Heart left ventricle (tissue), 16 donors: ENCODE measurements at regions not wholly inside any gene's neighbourhood (a gene's known extent, or its start where the extent isn't known, plus 50 kb on each side); places are given as distances from the start of the nearest gene placed in this dataset.

Experiments
- ATAC-seq, 4 donors: fragments of 200-7000 bp; cut with Tn5 transposase; one replicate each; pipeline ENCODE4 v1.9.1; 2020 to 2022; ENCODE audit warnings: moderate library complexity in 4 of 4, mild to moderate bottlenecking in 3 of 4, moderate number of reproducible peaks in 1 of 4
- DNase-seq, 5 donors: peaks; one replicate each; pipeline ENCODE4 v3.0.0-alpha.2; 2020
- H3K27ac ChIP-seq, 12 donors: fragments of 200-600 bp; sonication (generic) in 4 of 12; one replicate each; pipeline versions ENCODE4 v1.5.0 to v1.8.0; 2016 to 2022; ENCODE audit warnings: mild to moderate bottlenecking in 2 of 12
- H3K27me3 ChIP-seq, 9 donors: fragments of 200-600 bp; sonication (generic) in 2 of 9; one replicate each; pipeline versions ENCODE4 v1.5.1 to v1.8.0; 2016 to 2022; ENCODE audit warnings: mild to moderate bottlenecking in 3 of 9
- H3K36me3 ChIP-seq, 9 donors: fragments of 200-600 bp; sonication (generic) in 2 of 9; one replicate each; pipeline versions ENCODE4 v1.5.0 to v1.8.0; 2018 to 2022; ENCODE audit warnings: mild to moderate bottlenecking in 2 of 9
- H3K4me1 ChIP-seq, 12 donors: fragments of 200-600 bp; sonication (generic) in 4 of 12; one replicate each; pipeline versions ENCODE4 v1.5.0 to v1.8.0; 2016 to 2022; ENCODE audit warnings: mild to moderate bottlenecking in 3 of 12
- H3K4me3 ChIP-seq, 12 donors: fragments of 200-600 bp; sonication (generic) in 4 of 12; one replicate each; pipeline versions ENCODE4 v1.5.0 to v1.8.0; 2017 to 2022; ENCODE audit warnings: mild to moderate bottlenecking in 9 of 12, moderate library complexity in 4 of 12
- H3K9me3 ChIP-seq, 12 donors: fragments of 200-600 bp; sonication (generic) in 4 of 12; one replicate each; pipeline versions ENCODE4 v1.5.0 to v1.8.0; 2016 to 2022; ENCODE audit warnings: mild to moderate bottlenecking in 1 of 12
- CTCF ChIP-seq, 12 donors: fragments of 200-600 bp; sonication (generic) in 4 of 12; IDR thresholded peaks; one replicate each; pipeline versions ENCODE4 v1.5.0 to v1.8.0; 2018 to 2022; ENCODE audit warnings: antibody characterized with exemption in 12 of 12, mild to moderate bottlenecking in 5 of 12
- POLR2A ChIP-seq, 2 donors: fragments of 450-650 bp; IDR thresholded peaks; one replicate each; pipeline ENCODE4 v1.6.1; 2017; ENCODE audit warnings: antibody characterized with exemption in 2 of 2, mild to moderate bottlenecking in 2 of 2, moderate library complexity in 2 of 2
- WGBS, 4 donors: extraction: QIAGEN DNeasy Blood & Tissue Kit in 2 of 4; methylation state at CpG; one replicate each; pipeline versions ENCODE4 v1.1.5 to v1.1.7; 2013 to 2018; 5-methylcytosine and 5-hydroxymethylcytosine counted together
- intact Hi-C, 10 donors: fragments of 100-400 bp; cut with DNase I; formaldehyde crosslinking; loops; one replicate each; pipeline versions ENCODE4 v1.11.1 to v1.14.2; 2022
- donor health status: ischemic (EF 13 %, LVEDD 7.1; RV severe dilation, severe dysfunction).
- donor health status: healthy with polysubstance abuse.
- donor health status: DM: no; HTN: yes; CAD: no.
- donor health status: DM: no; HTN: no; CAD: no.
- donor health status: ischemic (EF 25% LVEDD 6.9; RV normal size, moderate dysfunction).
- donor health status: ischemic (EF 25% LVEDD 5.7; RV mildly dilated, moderate dysfunction).
- donor health status: healthy.
- donor health status: DM: yes; HTN: yes; CAD: no.
- donor health status: ischemic (EF 35%, LVEDD 5.7; RV mildly dilated, moderate dysfunction).
- donor health status: nonischemic (EF 11% LVEDD 7.7; RV severe dilation, severe dysfunction).
- donor health status: DM: yes; HTN: yes; CAD: no.
- donor health status: PGD.
- donor health status: ischemic (EF 29% LVEDD 5.4; RV normal size, mild dysfunction).
- donor health status: nonischemic (EF 23%, LVEDD 6.1; RV moderate dilation, normal function).

GRCh38 chr10:24034571-24034970 is 174.4 kb upstream of the KIAA1217 start:
- H3K27ac ChIP-seq = peak overlapping the region in 1 of 12 donors; percentile 23
- intact Hi-C loops = no loop called here
- H3K36me3 ChIP-seq = no peaks in the 10 kb centered on the region
- no peak overlapping the region for H3K4me3 ChIP-seq
- peaks cover 0 to 3% (median 0%) of the 10 kb centered on the region in 12 donors for H3K9me3 ChIP-seq
- WGBS, 4 donors = 27 to 44% (median 36%) methylated on average over 5 of the region's 5 CpGs
- peaks cover 0 to 17% (median 4%) of the 10 kb centered on the region in 12 donors for H3K4me1 ChIP-seq
- no peak for TF ChIP-seq POLR2A (IDR thresholded peaks at IDR 0.05)
- TF ChIP-seq CTCF (IDR thresholded peaks at IDR 0.05) = no peak
- peak; percentile 59 to 93 (median 67) for ATAC-seq
- DNase-seq = peak; percentile 23 to 60 (median 31)
- H3K27me3 ChIP-seq = no peaks in the 10 kb centered on the region

GRCh38 chr10:24035761-24036160 is 173.2 kb upstream of the KIAA1217 start:
- intact Hi-C loops = no loop called here
- 88 to 98% (median 95%) methylated on average over 4 of the region's 4 CpGs for WGBS, 4 donors
- no peak for DNase-seq
- no peak for ATAC-seq
- Histone ChIP-seq H3K4me1 (peaks cover 0 to 17% (median 4%) of the 10 kb centered on the region in 12 donors), H3K4me3 (no peak overlapping the region), H3K36me3 (no peaks in the 10 kb centered on the region), H3K9me3 (peaks cover 0 to 3% (median 0%) of the 10 kb centered on the region in 12 donors), H3K27ac (no peak overlapping the region), H3K27me3 (no peaks in the 10 kb centered on the region)
- TF ChIP-seq CTCF (IDR thresholded peaks at IDR 0.05) = no peak
- TF ChIP-seq POLR2A (IDR thresholded peaks at IDR 0.05) = no peak

- 81 to 87% (median 83%) methylated on average over 5 of the region's 5 CpGs for whole genome bisulfite sequencing, 4 donors
- Histone ChIP-seq H3K27ac (no peak overlapping the region), H3K27me3 (no peaks in the 10 kb centered on the region), H3K4me3 (no peak overlapping the region), H3K9me3 (peaks cover 0 to 3% (median 0%) of the 10 kb centered on the region in 12 donors), H3K4me1 (peaks cover 0 to 12% (median 3%) of the 10 kb centered on the region in 12 donors), H3K36me3 (no peaks in the 10 kb centered on the region)
- no peak for DNase-seq
- ATAC-seq = no peak
- TF ChIP-seq CTCF (IDR thresholded peaks at IDR 0.05) = no peak
- TF ChIP-seq POLR2A (IDR thresholded peaks at IDR 0.05) = no peak
- intact Hi-C loops = no loop called here
Observed at GRCh38 chr10:24039315-24039714, 169.6 kb upstream of the KIAA1217 start.

GRCh38 chr10:24039897-24040296 is 169.0 kb upstream of the KIAA1217 start:
- 69 to 89% (median 84%) methylated on average over 3 of the region's 3 CpGs for WGBS, 4 donors
- DNase-seq = no peak
- no peak overlapping the region for H3K27ac ChIP-seq

More at GRCh38 chr10:24039897-24040296, 169.0 kb upstream of the KIAA1217 start:
- H3K36me3 ChIP-seq = no peaks in the 10 kb centered on the region
- no peak overlapping the region for H3K4me3 ChIP-seq
- ATAC-seq = no peak
- H3K9me3 ChIP-seq = peaks cover 0 to 3% (median 0%) of the 10 kb centered on the region in 12 donors
- peaks cover 0 to 9% (median 0%) of the 10 kb centered on the region in 12 donors for H3K4me1 ChIP-seq
- H3K27me3 ChIP-seq = no peaks in the 10 kb centered on the region
- intact Hi-C loops = no loop called here
- TF ChIP-seq POLR2A (IDR thresholded peaks at IDR 0.05) (no peak), CTCF (IDR thresholded peaks at IDR 0.05) (no peak)
